OCI-LY1 (cell line): ENCODE measurements at regions not wholly inside any gene's neighbourhood (a gene's known extent, or its start where the extent isn't known, plus 50 kb on each side); places are given as distances from the start of the nearest gene placed in this dataset.

Source experiments
- H2AFZ ChIP-seq: fragments of 200-600 bp; sonication (generic), shearing (Covaris generic); 2 replicates; pipeline ENCODE4 v1.6.0; 2014; ENCODE audit warnings: antibody characterized with exemption, mild to moderate bottlenecking, low read length
- H3F3A ChIP-seq: fragments of 200-600 bp; sonication (generic), shearing (Covaris generic); 2 replicates; pipeline ENCODE4 v1.6.0; 2014; ENCODE audit warnings: mild to moderate bottlenecking, antibody characterized with exemption, low read length, moderate library complexity; ENCODE audit not compliant: insufficient read depth
- H3K27ac ChIP-seq: fragments of 200-600 bp; sonication (generic); 2 replicates; pipeline ENCODE4 v1.5.1; 2014; ENCODE audit warnings: low read length, mixed run types, mild to moderate bottlenecking, low read depth; ENCODE audit not compliant: poor library complexity, severe bottlenecking
- H3K27me3 ChIP-seq: fragments of 200-600 bp; sonication (generic); 2 replicates; pipeline ENCODE4 v1.6.0; 2014; ENCODE audit warnings: antibody characterized with exemption, mild to moderate bottlenecking, low read length, moderate library complexity; ENCODE audit not compliant: insufficient read depth
- H3K36me3 ChIP-seq: fragments of 200-600 bp; sonication (generic); 2 replicates; pipeline ENCODE4 v1.6.1; 2014; ENCODE audit warnings: mild to moderate bottlenecking, antibody characterized with exemption, low read length, moderate library complexity, mixed read lengths; ENCODE audit not compliant: insufficient read depth
- H3K4me1 ChIP-seq: fragments of 200-600 bp; sonication (generic); 2 replicates; pipeline ENCODE4 v1.5.1; 2014; ENCODE audit warnings: mild to moderate bottlenecking, low read length, moderate library complexity; ENCODE audit not compliant: insufficient read depth, severe bottlenecking
- H3K4me2 ChIP-seq: fragments of 200-600 bp; sonication (generic), shearing (Covaris generic); 2 replicates; pipeline ENCODE4 v1.6.1; 2014; ENCODE audit warnings: low read length
- H3K4me3 ChIP-seq: fragments of 200-600 bp; sonication (generic); 2 replicates; pipeline ENCODE4 v1.5.1; 2014; ENCODE audit warnings: low read length, low read depth, mild to moderate bottlenecking, mixed read lengths; ENCODE audit not compliant: poor library complexity, severe bottlenecking
- H3K79me2 ChIP-seq: fragments of 200-600 bp; shearing (Covaris generic); 2 replicates; pipeline ENCODE4 v1.6.1; 2016; ENCODE audit warnings: mixed run types, low read length, mixed read lengths; ENCODE audit not compliant: insufficient read depth
- H3K9ac ChIP-seq: fragments of 200-600 bp; sonication (generic), shearing (Covaris generic); 2 replicates; pipeline ENCODE4 v1.6.1; 2014; ENCODE audit warnings: mild to moderate bottlenecking, low read length, mixed read lengths
- H3K9me2 ChIP-seq: fragments of 200-600 bp; sonication (generic), shearing (Covaris generic); 2 replicates; pipeline ENCODE4 v1.6.1; 2014; ENCODE audit warnings: low read depth, mild to moderate bottlenecking, low read length, mixed read lengths
- H3K9me3 ChIP-seq: fragments of 200-600 bp; shearing (Covaris generic); 2 replicates; pipeline ENCODE4 v1.6.1; 2014; ENCODE audit warnings: low read length, mixed read lengths
- H4K20me1 ChIP-seq: fragments of 200-600 bp; sonication (generic), shearing (Covaris generic); 2 replicates; pipeline ENCODE4 v1.6.0; 2016; ENCODE audit warnings: mild to moderate bottlenecking, low read length; ENCODE audit not compliant: insufficient read depth
- EZH2 ChIP-seq: fragments of 200-600 bp; sonication (generic), shearing (Covaris generic); IDR thresholded peaks from 2 replicates; pipeline ENCODE4 v1.8.0; 2017; ENCODE audit warnings: borderline replicate concordance, mixed run types, mild to moderate bottlenecking, antibody characterized with exemption, low read length, moderate library complexity, mixed read lengths
- TF ChIP-seq, protein P1 (sequence below): fragments of 200-600 bp; sonication (generic), shearing (Covaris generic); IDR thresholded peaks from 2 replicates; pipeline ENCODE4 v1.5.1; 2017; ENCODE audit warnings: mild to moderate bottlenecking, antibody characterized with exemption, low read length, moderate library complexity, mixed read lengths

- TF ChIP-seq EZH2: no peak
- TF ChIP-seq, protein P1, sequence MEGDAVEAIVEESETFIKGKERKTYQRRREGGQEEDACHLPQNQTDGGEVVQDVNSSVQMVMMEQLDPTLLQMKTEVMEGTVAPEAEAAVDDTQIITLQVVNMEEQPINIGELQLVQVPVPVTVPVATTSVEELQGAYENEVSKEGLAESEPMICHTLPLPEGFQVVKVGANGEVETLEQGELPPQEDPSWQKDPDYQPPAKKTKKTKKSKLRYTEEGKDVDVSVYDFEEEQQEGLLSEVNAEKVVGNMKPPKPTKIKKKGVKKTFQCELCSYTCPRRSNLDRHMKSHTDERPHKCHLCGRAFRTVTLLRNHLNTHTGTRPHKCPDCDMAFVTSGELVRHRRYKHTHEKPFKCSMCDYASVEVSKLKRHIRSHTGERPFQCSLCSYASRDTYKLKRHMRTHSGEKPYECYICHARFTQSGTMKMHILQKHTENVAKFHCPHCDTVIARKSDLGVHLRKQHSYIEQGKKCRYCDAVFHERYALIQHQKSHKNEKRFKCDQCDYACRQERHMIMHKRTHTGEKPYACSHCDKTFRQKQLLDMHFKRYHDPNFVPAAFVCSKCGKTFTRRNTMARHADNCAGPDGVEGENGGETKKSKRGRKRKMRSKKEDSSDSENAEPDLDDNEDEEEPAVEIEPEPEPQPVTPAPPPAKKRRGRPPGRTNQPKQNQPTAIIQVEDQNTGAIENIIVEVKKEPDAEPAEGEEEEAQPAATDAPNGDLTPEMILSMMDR: no peak
- no peak overlapping the region for H3K9ac ChIP-seq
- no peaks in the 10 kb centered on the region for H3K27me3 ChIP-seq
Observed at GRCh38 chr12:89091293-89091841, 260.9 kb downstream of the DUSP6 start.

GRCh38 chr12:89089264-89089663, 263.0 kb downstream of the DUSP6 start:
- Histone ChIP-seq H3K4me3 (no peak overlapping the region), H3K27ac (no peak overlapping the region), H3K27me3 (no peaks in the 10 kb centered on the region), H3K4me2 (no peak overlapping the region), H3F3A (no peaks in the 10 kb centered on the region), H3K4me1 (no peaks in the 10 kb centered on the region), H2AFZ (no peak overlapping the region), H3K9me2 (no peaks in the 10 kb centered on the region), H3K9me3 (no peaks in the 10 kb centered on the region), H3K79me2 (no peaks in the 10 kb centered on the region), H3K36me3 (no peaks in the 10 kb centered on the region), H4K20me1 (no peaks in the 10 kb centered on the region), H3K9ac (no peak overlapping the region)
- TF ChIP-seq, protein P1: no peak
- no peak for TF ChIP-seq EZH2

More at GRCh38 chr12:89091293-89091841, 260.9 kb downstream of the DUSP6 start:
- Histone ChIP-seq H3K27ac (no peak overlapping the region), H3K9me2 (no peaks in the 10 kb centered on the region), H3K36me3 (no peaks in the 10 kb centered on the region), H3K9me3 (no peaks in the 10 kb centered on the region), H4K20me1 (no peaks in the 10 kb centered on the region), H2AFZ (no peak overlapping the region), H3K4me3 (no peak overlapping the region), H3K4me2 (no peak overlapping the region), H3F3A (no peaks in the 10 kb centered on the region), H3K79me2 (no peaks in the 10 kb centered on the region), H3K4me1 (no peaks in the 10 kb centered on the region)

GRCh38 chr12:89087876-89088275, 264.4 kb downstream of the DUSP6 start:
- Histone ChIP-seq H3K27ac (no peak overlapping the region), H4K20me1 (no peaks in the 10 kb centered on the region), H3K4me1 (no peaks in the 10 kb centered on the region), H2AFZ (no peak overlapping the region), H3K27me3 (no peaks in the 10 kb centered on the region), H3F3A (no peaks in the 10 kb centered on the region), H3K9ac (no peak overlapping the region), H3K9me2 (no peaks in the 10 kb centered on the region), H3K36me3 (no peaks in the 10 kb centered on the region), H3K79me2 (no peaks in the 10 kb centered on the region), H3K4me3 (no peak overlapping the region), H3K4me2 (no peak overlapping the region), H3K9me3 (no peaks in the 10 kb centered on the region)
- TF ChIP-seq EZH2: no peak
- TF ChIP-seq, protein P1: no peak
